ENCODE measurements at regions not wholly inside any gene's neighbourhood (a gene's known extent, or its start where the extent isn't known, plus 50 kb on each side); places are given as distances from the start of the nearest gene placed in this dataset.

GRCh38 chr6:95501032-95501904 lies 76.1 kb upstream of the MANEA start:
- no peaks in the 10 kb centered on the region for H3K36me3 ChIP-seq (replicated peaks; ENCODE audit: low read depth, low read length)
- H3K27me3 ChIP-seq (ENCODE audit: low read depth, low read length) = no peaks in the 10 kb centered on the region
- H3K9ac ChIP-seq (ENCODE audit: low read length) = no peak overlapping the region
- H2AFZ ChIP-seq (ENCODE audit: low read depth, low read length) = no peak overlapping the region
- no peaks in the 10 kb centered on the region for H3K4me1 ChIP-seq (ENCODE audit: low read length)
- no peaks in the 10 kb centered on the region for H4K20me1 ChIP-seq (ENCODE audit: insufficient read depth, low read length)
- no peak overlapping the region for H3K4me2 ChIP-seq (ENCODE audit: low read length)
- H3K79me2 ChIP-seq (ENCODE audit: low read length) = no peaks in the 10 kb centered on the region
- TF ChIP-seq, protein P1, sequence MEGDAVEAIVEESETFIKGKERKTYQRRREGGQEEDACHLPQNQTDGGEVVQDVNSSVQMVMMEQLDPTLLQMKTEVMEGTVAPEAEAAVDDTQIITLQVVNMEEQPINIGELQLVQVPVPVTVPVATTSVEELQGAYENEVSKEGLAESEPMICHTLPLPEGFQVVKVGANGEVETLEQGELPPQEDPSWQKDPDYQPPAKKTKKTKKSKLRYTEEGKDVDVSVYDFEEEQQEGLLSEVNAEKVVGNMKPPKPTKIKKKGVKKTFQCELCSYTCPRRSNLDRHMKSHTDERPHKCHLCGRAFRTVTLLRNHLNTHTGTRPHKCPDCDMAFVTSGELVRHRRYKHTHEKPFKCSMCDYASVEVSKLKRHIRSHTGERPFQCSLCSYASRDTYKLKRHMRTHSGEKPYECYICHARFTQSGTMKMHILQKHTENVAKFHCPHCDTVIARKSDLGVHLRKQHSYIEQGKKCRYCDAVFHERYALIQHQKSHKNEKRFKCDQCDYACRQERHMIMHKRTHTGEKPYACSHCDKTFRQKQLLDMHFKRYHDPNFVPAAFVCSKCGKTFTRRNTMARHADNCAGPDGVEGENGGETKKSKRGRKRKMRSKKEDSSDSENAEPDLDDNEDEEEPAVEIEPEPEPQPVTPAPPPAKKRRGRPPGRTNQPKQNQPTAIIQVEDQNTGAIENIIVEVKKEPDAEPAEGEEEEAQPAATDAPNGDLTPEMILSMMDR (IDR thresholded peaks at IDR 0.05; ENCODE audit: low read depth, low read length) = no peak
- no peak for TF ChIP-seq EZH2phosphoT487 (IDR thresholded peaks at IDR 0.05; ENCODE audit: low read depth)
- H3K27ac ChIP-seq (ENCODE audit: low read length) = no peak overlapping the region
- no peak overlapping the region for H3K4me3 ChIP-seq (ENCODE audit: low read length)
- no peaks in the 10 kb centered on the region for H3K9me3 ChIP-seq (ENCODE audit: insufficient read depth, low read length)

DNA sequence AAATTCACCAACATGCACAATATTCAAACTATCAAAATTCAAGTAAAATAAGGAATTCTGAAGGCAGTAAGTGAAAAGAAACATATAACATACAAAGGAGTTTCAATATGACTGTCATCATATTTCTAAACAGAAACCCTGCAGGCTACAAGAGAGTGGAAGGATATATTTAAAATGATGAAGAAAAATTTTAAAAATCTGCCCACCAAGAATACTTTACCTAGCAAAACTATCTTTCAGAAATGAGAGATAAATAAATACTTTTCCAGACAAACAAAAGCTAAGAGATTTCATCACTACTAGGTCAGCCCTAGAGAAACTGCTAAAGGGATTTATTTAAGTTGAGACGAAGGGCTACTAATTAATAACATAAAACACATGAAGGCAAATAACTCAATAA lies 73.8 kb upstream of the MANEA start:
- Histone ChIP-seq H2AFZ (ENCODE audit: low read depth, low read length) (no peak overlapping the region), H3K4me2 (ENCODE audit: low read length) (no peak overlapping the region), H3K27ac (ENCODE audit: low read length) (no peak overlapping the region), H3K4me1 (ENCODE audit: low read length) (no peaks in the 10 kb centered on the region), H3K4me3 (ENCODE audit: low read length) (no peak overlapping the region), H3K79me2 (ENCODE audit: low read length) (no peaks in the 10 kb centered on the region), H3K36me3 (replicated peaks; ENCODE audit: low read depth, low read length) (no peaks in the 10 kb centered on the region), H4K20me1 (ENCODE audit: insufficient read depth, low read length) (no peaks in the 10 kb centered on the region), H3K9me3 (ENCODE audit: insufficient read depth, low read length) (no peaks in the 10 kb centered on the region), H3K27me3 (ENCODE audit: low read depth, low read length) (no peaks in the 10 kb centered on the region), H3K9ac (ENCODE audit: low read length) (no peak overlapping the region)
- no peak for TF ChIP-seq EZH2phosphoT487 (IDR thresholded peaks at IDR 0.05; ENCODE audit: low read depth)
- TF ChIP-seq, protein P1 (IDR thresholded peaks at IDR 0.05; ENCODE audit: low read depth, low read length) = no peak

DNA sequence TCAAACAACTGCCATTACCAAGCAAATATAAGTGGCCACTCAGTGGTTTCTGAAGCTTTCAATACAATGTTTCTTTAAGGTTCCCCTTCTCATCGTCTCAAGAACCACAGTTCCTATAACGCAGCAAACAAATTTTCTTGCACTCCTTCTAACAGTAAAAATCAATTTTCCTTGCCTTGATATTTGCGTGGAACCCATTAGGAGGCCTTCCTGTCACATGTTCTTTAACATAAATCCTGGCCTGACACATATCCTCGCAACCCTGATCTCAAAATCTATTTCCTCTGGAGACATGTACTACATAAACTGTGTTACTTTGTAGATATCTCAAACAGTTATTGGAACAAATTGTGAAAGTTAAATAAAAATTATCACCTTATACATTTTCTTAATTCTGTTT lies 65.9 kb upstream of the MANEA start:
- H3K79me2 ChIP-seq (ENCODE audit: low read length) = no peaks in the 10 kb centered on the region
- no peak for TF ChIP-seq EZH2phosphoT487 (IDR thresholded peaks at IDR 0.05; ENCODE audit: low read depth)
- no peak overlapping the region for H3K4me2 ChIP-seq (ENCODE audit: low read length)
- no peak overlapping the region for H3K27ac ChIP-seq (ENCODE audit: low read length)
- no peak overlapping the region for H3K4me3 ChIP-seq (ENCODE audit: low read length)
- no peak overlapping the region for H3K9ac ChIP-seq (ENCODE audit: low read length)
- no peaks in the 10 kb centered on the region for H4K20me1 ChIP-seq (ENCODE audit: insufficient read depth, low read length)
- no peaks in the 10 kb centered on the region for H3K9me3 ChIP-seq (ENCODE audit: insufficient read depth, low read length)
- H3K27me3 ChIP-seq (ENCODE audit: low read depth, low read length) = no peaks in the 10 kb centered on the region
- no peak overlapping the region for H2AFZ ChIP-seq (ENCODE audit: low read depth, low read length)
- H3K4me1 ChIP-seq (ENCODE audit: low read length) = no peaks in the 10 kb centered on the region
- no peaks in the 10 kb centered on the region for H3K36me3 ChIP-seq (replicated peaks; ENCODE audit: low read depth, low read length)

DNA sequence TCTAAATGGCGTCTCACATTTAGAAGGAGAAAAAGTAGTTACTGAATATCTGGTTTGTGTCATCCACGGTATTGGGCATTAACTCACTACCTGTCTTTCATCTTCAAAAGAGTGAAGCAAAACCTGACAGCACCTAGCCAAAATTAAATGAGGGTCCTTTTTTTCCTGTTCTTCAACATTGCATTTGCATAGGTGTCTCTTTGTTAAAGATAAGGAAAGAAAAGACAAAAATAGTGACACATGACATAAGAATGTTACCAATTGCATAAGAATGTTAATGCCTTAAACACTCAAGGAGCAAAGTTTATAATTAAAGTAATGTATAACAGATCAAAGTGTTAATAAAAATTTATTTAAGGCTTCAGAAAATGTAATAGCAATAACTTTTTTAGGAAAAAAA lies 61.4 kb upstream of the MANEA start:
- Histone ChIP-seq H3K4me1 (ENCODE audit: low read length) (no peaks in the 10 kb centered on the region), H4K20me1 (ENCODE audit: insufficient read depth, low read length) (no peaks in the 10 kb centered on the region), H3K27ac (ENCODE audit: low read length) (no peak overlapping the region), H3K9ac (ENCODE audit: low read length) (no peak overlapping the region), H3K4me2 (ENCODE audit: low read length) (no peak overlapping the region), H3K9me3 (ENCODE audit: insufficient read depth, low read length) (no peaks in the 10 kb centered on the region), H3K79me2 (ENCODE audit: low read length) (no peaks in the 10 kb centered on the region), H3K36me3 (replicated peaks; ENCODE audit: low read depth, low read length) (no peaks in the 10 kb centered on the region), H2AFZ (ENCODE audit: low read depth, low read length) (no peak overlapping the region), H3K27me3 (ENCODE audit: low read depth, low read length) (no peaks in the 10 kb centered on the region), H3K4me3 (ENCODE audit: low read length) (no peak overlapping the region)
- TF ChIP-seq, protein P1 (IDR thresholded peaks at IDR 0.05; ENCODE audit: low read depth, low read length) = no peak
- no peak for TF ChIP-seq EZH2phosphoT487 (IDR thresholded peaks at IDR 0.05; ENCODE audit: low read depth)
